CD4-positive, alpha-beta T cell treated with Interleukin-15 for 4 hours (primary cell): ENCODE measurements at regions not wholly inside any gene's neighbourhood (a gene's known extent, or its start where the extent isn't known, plus 50 kb on each side); places are given as distances from the start of the nearest gene placed in this dataset.

ENCODE experiments used
- DNase-seq: peaks from one replicate; pipeline ENCODE4 v3.0.0-alpha.2; 2020; ENCODE audit warnings: low spot score

- DNase-seq, result no peak
These were observed 79.9 kb upstream of the ACO1 start for GRCh38 chr9:32304495-32304894.

- DNase-seq, result no peak
These were observed 78.4 kb upstream of the ACO1 start for GRCh38 chr9:32306006-32306405.

- no peak for DNase-seq
These were observed 65.0 kb upstream of the ACO1 start for GRCh38 chr9:32319312-32319929.

GRCh38 chr9:32322622-32323021 lies 61.8 kb upstream of the ACO1 start:
- no peak for DNase-seq

- DNase-seq, result no peak
These were observed 58.3 kb upstream of the ACO1 start for GRCh38 chr9:32326146-32326545.

- DNase-seq, result no peak
These were observed 53.2 kb upstream of the ACO1 start for GRCh38 chr9:32331240-32331639.

- no peak for DNase-seq
These were observed 50.3 kb upstream of the ACO1 start for GRCh38 chr9:32334112-32334511.
